HS-5 (cell line): ENCODE measurements at regions not wholly inside any gene's neighbourhood (a gene's known extent, or its start where the extent isn't known, plus 50 kb on each side); places are given as distances from the start of the nearest gene placed in this dataset.
A peak's percentile ranks its signal among the peaks of the same experiment; 100 is the strongest.

Experiments
- DNase-seq: peaks from one replicate; pipeline ENCODE4 v3.0.0-alpha.2; 2012; ENCODE audit warnings: low read depth

DNA sequence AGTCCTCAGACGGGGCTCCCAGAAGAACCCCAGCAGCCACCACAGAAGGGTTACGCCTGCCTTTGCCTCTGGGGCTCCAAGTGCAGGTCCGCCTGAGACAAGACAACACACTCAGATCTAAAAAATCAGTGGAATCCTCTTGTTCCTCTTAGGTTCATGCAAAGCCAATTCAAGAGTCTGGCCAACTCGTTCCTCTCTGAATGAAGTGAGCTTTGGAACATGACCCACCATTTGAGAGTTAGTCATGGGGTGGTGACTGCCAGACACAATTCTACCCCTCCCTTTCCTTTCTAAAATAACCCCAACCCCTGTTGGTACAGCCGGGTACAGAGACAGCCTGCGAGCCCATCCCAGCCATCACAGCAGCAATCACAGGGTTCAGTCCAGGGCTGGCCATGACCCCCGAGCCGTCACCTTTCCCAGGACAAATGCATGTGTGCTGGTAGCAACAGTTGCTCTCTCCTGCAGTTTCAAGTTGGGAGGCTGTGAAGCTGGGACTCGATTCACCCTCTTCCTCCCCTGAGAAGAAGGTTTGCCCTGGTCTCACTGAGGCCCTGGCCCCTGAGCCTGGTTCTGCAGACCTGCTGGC is 183.1 kb upstream of the SH3BP4 start:
- no peak for DNase-seq

DNA sequence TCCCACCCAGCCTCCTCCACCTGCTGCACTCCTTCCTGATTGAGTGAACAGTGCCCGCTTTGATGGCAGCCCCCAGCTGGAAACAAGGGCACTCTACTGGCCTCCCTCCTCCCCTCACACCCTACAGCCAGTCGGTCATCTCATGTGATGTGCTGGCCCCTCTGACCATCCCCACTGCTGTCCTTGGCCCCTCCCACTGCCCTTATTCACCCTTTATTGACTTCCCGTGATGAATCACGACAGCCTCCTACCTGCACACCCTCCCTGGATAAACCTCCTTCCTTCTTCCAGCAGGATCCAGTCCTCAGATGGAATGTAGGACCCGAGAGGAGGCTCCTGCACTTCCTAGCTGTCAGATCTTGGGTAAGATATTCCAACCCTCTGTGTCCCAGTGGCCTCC is 186.5 kb upstream of the SH3BP4 start:
- no peak for DNase-seq

DNA sequence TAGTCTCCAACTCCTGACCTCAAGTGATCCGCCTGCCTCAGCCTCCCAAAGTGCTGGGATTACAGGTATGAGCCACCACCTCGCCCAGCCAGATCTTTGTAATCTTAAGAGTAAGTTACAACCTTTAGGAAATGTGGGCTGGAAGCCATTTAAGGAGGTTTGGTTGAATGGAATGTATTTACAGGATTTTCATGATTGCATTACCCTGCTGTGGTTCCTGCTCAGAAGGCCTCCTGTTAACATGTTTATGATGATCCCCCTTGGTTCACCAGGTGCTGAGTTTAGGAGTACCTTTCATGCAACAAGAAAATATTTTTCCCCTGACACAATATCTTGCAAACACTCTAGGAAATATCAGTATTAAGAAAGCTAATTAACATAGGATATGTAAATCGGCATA is 187.4 kb upstream of the SH3BP4 start:
- DNase-seq, result no peak

GRCh38 chr2:234763002-234763873 is 188.6 kb upstream of the SH3BP4 start:
- DNase-seq, result peak; percentile 58

DNA sequence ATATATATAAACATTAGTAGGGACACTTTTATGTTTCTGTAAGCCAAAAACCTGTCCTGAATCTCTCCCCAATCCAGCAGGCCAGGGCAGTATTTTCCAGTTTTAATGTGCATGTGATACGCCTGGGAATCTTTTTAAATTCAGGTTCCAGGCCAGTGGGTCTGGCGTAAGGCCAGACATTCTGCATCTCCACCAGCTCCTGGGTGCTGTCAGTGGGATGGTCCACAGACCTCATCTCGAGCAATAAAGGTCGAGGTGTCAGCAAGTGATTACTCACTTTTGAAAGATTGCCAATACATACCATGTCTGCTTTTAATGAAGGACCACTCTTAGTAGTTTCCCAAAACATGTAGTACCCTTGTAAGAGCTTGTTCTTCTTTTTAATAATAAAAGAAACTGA is 189.9 kb upstream of the SH3BP4 start:
- DNase-seq, result no peak

DNA sequence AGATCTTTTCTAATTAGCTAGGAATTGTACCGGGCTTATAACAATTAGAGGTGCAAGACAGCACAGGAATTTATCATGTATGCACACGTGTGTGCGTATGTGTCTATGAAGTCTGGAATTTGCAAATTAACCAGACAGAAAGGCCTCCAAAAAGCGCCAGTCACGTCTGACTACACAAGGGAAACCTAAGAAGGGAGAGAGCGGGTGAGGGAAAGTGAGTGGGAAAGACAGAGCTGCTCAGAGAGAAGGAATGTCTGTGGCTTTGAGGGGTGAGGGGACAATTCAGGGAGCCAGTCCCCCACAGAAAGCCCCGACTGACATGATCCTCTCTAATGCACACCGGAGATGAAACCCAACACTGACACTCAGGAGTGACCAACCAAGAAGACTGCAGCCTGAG is 197.7 kb upstream of the SH3BP4 start:
- no peak for DNase-seq

DNA sequence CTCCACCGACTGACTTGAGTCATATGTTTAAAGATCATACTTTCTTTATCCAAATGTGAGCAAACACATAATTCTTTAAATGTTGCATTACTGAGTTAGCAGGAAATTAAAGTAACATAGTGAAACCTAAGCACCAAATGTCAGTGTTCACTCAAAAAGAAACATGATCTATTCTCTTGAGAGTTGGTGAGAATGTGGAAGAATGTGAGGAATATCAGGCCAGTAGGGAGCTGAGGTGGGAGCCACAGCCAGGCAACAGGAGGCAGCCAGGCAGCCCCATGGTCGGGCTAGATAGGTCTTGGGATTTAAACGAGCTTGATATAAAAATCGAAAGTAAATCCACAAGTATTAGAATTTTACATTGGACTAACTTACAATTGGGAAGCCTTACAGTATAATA is 198.1 kb upstream of the SH3BP4 start:
- no peak for DNase-seq

- no peak for DNase-seq
Observed at GRCh38 chr2:234752966-234753365, 198.9 kb upstream of the SH3BP4 start.

- DNase-seq, result no peak
Observed at GRCh38 chr2:234751275-234751973, 200.4 kb upstream of the SH3BP4 start.

GRCh38 chr2:234747833-234748559 is 203.8 kb upstream of the SH3BP4 start:
- no peak for DNase-seq

- no peak for DNase-seq
Observed at GRCh38 chr2:234747032-234747431, 204.8 kb upstream of the SH3BP4 start.

- DNase-seq, result no peak
Observed at GRCh38 chr2:234745347-234745746, 206.5 kb upstream of the SH3BP4 start.

- DNase-seq, result no peak
Observed at GRCh38 chr2:234741976-234742375, 209.8 kb upstream of the SH3BP4 start.

DNA sequence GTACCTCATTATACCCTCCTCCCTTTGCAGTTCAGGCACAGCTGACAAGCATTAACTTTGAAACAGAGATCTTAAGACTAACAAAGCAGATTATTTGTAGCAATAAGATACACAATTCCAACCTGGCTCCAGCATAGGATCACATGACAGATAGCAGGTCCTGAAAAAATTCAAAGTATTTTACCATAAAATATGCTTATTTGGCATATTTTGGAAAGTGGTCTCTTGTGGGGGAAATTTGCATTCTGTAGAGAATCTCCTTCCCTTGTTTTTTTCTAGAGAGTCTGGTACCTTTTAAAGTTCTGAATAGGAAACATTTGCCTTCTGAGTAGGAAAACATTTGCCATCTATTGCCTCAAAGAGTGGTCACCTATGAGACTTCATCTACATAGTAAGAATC is 212.8 kb upstream of the SH3BP4 start:
- no peak for DNase-seq

DNA sequence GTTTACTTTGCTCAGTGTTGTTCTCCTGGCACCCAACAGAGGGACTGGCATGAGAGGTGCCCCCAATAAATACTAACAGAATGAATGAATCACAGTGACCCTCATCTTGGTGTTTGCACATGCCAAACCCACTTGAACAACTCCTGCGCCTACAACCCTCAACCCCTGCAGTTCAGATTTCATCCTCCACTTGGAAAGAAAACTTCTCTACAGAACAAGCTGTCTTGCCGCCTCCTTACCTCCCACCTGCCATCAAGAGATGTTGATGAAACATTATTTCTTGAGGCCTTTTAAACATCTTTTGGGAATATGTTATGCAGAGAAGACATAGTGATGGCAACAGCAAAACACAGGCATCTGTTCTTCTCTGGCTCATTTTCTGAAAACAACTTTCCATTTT is 216.0 kb upstream of the SH3BP4 start:
- no peak for DNase-seq

DNA sequence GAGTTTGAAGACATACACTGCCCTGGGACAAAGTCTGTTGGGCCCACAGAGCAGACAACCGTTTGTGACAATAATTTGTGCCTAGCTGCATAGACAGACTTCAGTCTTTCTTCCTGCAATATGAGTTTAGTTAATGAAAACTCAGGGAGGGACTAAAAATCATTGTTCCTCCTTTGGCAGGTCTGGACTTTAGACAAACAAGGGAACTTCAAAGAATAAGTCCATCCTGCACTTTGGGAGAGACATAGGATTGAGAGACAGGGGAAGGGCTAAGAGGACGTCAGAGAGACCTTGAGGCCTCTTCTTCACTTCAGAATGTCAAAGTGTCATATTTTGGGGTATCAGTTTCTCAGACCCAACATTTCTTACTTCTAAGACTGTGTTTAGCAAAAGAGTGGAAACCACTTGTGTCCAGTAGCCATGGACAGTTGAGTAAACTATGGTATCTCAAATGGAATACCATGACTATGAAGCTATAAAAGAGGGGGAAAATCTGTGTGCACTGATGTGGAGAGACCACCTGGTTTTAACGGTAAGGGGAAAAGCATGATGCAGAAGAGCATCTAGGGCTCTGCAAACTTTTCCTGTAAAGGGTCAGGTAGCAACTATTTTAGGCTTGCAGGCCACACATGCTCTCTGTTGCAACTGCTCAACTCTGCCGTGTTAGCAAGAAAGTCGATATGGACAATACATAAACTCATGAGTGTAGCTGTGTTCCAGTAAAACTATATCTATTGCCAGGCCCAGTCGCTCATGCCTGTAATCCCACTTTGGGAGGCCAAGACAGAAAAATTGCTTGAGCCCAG is 217.8 kb upstream of the SH3BP4 start:
- no peak for DNase-seq

DNA sequence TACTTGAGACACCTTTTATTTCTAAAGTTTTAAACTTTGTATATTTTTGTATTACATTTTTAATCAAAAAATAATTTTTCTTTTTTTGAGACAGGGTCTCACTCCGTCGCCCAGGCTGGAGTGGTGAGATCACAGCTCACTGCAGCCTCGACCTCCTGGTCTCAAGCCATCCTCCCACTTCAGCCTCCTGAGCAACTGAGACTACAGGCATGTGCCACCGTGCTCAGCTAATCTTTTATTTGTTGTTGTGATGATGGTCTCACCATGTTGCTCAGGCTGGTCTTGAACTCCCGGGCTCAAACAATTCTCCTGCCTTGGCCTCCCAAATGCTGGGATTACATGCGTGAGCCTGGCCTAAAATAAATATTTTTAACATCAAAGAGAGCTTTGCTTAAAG is 218.7 kb upstream of the SH3BP4 start:
- DNase-seq, result no peak

- no peak for DNase-seq
Observed at GRCh38 chr2:234732404-234733092, 219.3 kb upstream of the SH3BP4 start.

DNA sequence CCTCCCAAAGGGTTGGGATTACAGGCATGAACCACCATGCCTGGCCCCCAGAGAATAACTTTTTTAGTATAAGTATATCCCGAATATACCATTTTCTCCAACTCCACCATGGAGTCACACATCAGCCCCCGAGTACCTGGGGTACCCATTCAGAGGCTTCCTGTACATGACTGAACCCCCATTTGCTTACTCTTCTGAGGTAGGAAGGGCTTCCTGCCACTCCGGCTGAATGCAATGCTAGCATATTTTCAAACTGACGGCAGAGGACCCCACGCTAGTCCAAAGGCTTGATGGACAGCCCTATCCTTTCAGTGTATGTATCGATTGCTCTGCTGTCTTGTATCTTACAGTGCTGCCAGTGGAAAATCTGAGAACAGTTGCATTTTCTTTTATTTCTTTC is 220.6 kb upstream of the SH3BP4 start:
- DNase-seq, result no peak

DNA sequence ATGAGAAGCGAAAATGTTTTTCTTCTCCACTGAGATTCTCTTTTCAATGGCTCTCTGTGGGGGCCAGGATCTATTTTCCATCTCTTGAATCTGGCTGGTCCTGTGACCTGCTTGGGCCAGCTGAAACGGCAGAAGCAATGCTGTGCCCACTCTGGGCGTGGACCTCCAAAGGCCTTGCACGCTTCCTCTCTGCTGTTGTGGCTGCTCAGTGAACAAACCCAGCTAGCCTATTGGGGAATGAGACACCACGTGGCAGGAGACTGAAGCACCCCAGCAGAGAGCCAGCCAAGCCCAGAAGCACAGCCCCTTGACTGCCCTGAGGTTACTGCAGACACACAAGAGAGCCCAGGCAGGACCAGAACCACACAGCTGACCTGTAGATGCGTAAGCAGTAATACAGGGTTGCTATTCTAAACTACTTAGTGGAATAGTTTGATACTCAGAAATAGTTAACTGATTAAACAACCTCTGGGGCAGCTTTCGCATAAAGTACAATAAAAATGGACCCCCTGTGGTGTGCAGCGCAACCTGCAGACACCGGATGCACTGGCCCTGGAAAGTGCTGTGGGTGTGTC is 221.7 kb upstream of the SH3BP4 start:
- no peak for DNase-seq
